ENCODE measurements at regions not wholly inside any gene's neighbourhood (a gene's known extent, or its start where the extent isn't known, plus 50 kb on each side); places are given as distances from the start of the nearest gene placed in this dataset.
"Not testable (repeated sequence)": the region's sequence is repeated elsewhere in the genome, so short reads cannot be mapped to it uniquely, and the experiment has no call there.

- no peak for ATAC-seq
- intact Hi-C loops (cut with DNase I; ENCODE audit: low total_unique reads) = no loop called here
- in situ Hi-C loops (cut with MboI; ENCODE audit: low sequenced_read_pairs in 4 of 4) = no loop called here
- no peak overlapping the region for H3K27ac ChIP-seq
- H3K4me1 ChIP-seq = no peaks in the 10 kb centered on the region
- H3K27me3 ChIP-seq = no peaks in the 10 kb centered on the region
- no peaks in the 10 kb centered on the region for H3K36me3 ChIP-seq
- no peak for DNase-seq
- H3K9me3 ChIP-seq = no peaks in the 10 kb centered on the region
- TF ChIP-seq POLR2A (IDR thresholded peaks at IDR 0.05) (no peak), CTCF (IDR thresholded peaks at IDR 0.05 in 4 of 5, conservative IDR thresholded peaks at IDR 0.05 in 1 of 5) (no peak)
- H3K4me3 ChIP-seq = no peak overlapping the region
Observed at GRCh38 chr1:245074232-245074747, 80.5 kb upstream of the KIF26B start.

GRCh38 chr1:245070836-245071615 lies 83.8 kb upstream of the KIF26B start:
- no peak overlapping the region for H3K4me3 ChIP-seq
- no peak overlapping the region for H3K27ac ChIP-seq
- no peak for DNase-seq
- in situ Hi-C loops (cut with MboI; ENCODE audit: low sequenced_read_pairs in 4 of 4) = no loop called here
- H3K4me1 ChIP-seq = no peaks in the 10 kb centered on the region
- TF ChIP-seq CTCF (IDR thresholded peaks at IDR 0.05 in 4 of 5, conservative IDR thresholded peaks at IDR 0.05 in 1 of 5) (no peak), POLR2A (IDR thresholded peaks at IDR 0.05) (no peak)
- H3K9me3 ChIP-seq = no peaks in the 10 kb centered on the region
- peaks cover 0 to 4% of the 10 kb centered on the region in 2 donors for H3K36me3 ChIP-seq
- ATAC-seq = no peak
- no peaks in the 10 kb centered on the region for H3K27me3 ChIP-seq
- intact Hi-C loops (cut with DNase I; ENCODE audit: low total_unique reads) = no loop called here

- peaks cover 0 to 4% of the 10 kb centered on the region in 2 donors for H3K36me3 ChIP-seq
- no peaks in the 10 kb centered on the region for H3K9me3 ChIP-seq
- H3K27ac ChIP-seq = no peak overlapping the region
- intact Hi-C loops (cut with DNase I; ENCODE audit: low total_unique reads) (no loop called here), in situ Hi-C loops (cut with MboI; ENCODE audit: low sequenced_read_pairs in 4 of 4) (no loop called here)
- DNase-seq (no peak), ATAC-seq (no peak)
- H3K4me1 ChIP-seq = no peaks in the 10 kb centered on the region
- H3K4me3 ChIP-seq = no peak overlapping the region
- no peaks in the 10 kb centered on the region for H3K27me3 ChIP-seq
- TF ChIP-seq CTCF (IDR thresholded peaks at IDR 0.05 in 4 of 5, conservative IDR thresholded peaks at IDR 0.05 in 1 of 5) (no peak), POLR2A (IDR thresholded peaks at IDR 0.05) (no peak)
Observed at GRCh38 chr1:245067257-245067656, 87.5 kb upstream of the KIF26B start.

- H3K27me3 ChIP-seq = no peaks in the 10 kb centered on the region
- no peaks in the 10 kb centered on the region for H3K4me1 ChIP-seq
- TF ChIP-seq POLR2A (IDR thresholded peaks at IDR 0.05) = no peak
- ATAC-seq (no peak), DNase-seq (no peak)
- no peak overlapping the region for H3K27ac ChIP-seq
- intact Hi-C loops (cut with DNase I; ENCODE audit: low total_unique reads) (no loop called here), in situ Hi-C loops (cut with MboI; ENCODE audit: low sequenced_read_pairs in 4 of 4) (no loop called here)
- no peak overlapping the region for H3K4me3 ChIP-seq
- no peaks in the 10 kb centered on the region for H3K9me3 ChIP-seq
- no peaks in the 10 kb centered on the region for H3K36me3 ChIP-seq
Observed at GRCh38 chr1:245062741-245063305, 92.0 kb upstream of the KIF26B start.

- H3K4me3 ChIP-seq; H3K27ac ChIP-seq; DNase-seq; H3K36me3 ChIP-seq; H3K4me1 ChIP-seq; H3K9me3 ChIP-seq; H3K27me3 ChIP-seq; ATAC-seq; in situ Hi-C loops (cut with MboI; ENCODE audit: low sequenced_read_pairs in 4 of 4); intact Hi-C loops (cut with DNase I; ENCODE audit: low total_unique reads): not testable (repeated sequence)
Observed at GRCh38 chr1:245061808-245062207, 93.0 kb upstream of the KIF26B start.
